Endothelial cell (in vitro differentiated cells): ENCODE measurements at regions not wholly inside any gene's neighbourhood (a gene's known extent, or its start where the extent isn't known, plus 50 kb on each side); places are given as distances from the start of the nearest gene placed in this dataset.
"Not testable (repeated sequence)": the region's sequence is repeated elsewhere in the genome, so short reads cannot be mapped to it uniquely, and the experiment has no call there.

Source experiments
- DNase-seq: peaks from one replicate; pipeline ENCODE4 v3.0.0; 2021; ENCODE audit warnings: low spot score
- H3K27ac Mint-ChIP-seq: one replicate; pipeline ENCODE4 v1.8.0; 2021; ENCODE audit warnings: mixed read lengths, inconsistent platforms; ENCODE audit not compliant: unreplicated experiment
- H3K27me3 Mint-ChIP-seq: one replicate; pipeline ENCODE4 v1.8.0; 2021; ENCODE audit warnings: mild to moderate bottlenecking, moderate library complexity, mixed read lengths, inconsistent platforms; ENCODE audit not compliant: unreplicated experiment
- H3K36me3 Mint-ChIP-seq: one replicate; pipeline ENCODE4 v1.8.0; 2021; ENCODE audit warnings: mild to moderate bottlenecking, low read depth, mixed read lengths, inconsistent platforms; ENCODE audit not compliant: unreplicated experiment
- H3K4me1 Mint-ChIP-seq: one replicate; pipeline ENCODE4 v1.8.0; 2021; ENCODE audit warnings: mild to moderate bottlenecking, mixed read lengths, inconsistent platforms; ENCODE audit not compliant: unreplicated experiment
- H3K4me3 Mint-ChIP-seq: one replicate; pipeline ENCODE4 v1.8.0; 2021; ENCODE audit warnings: mild to moderate bottlenecking, mixed read lengths, inconsistent platforms; ENCODE audit not compliant: unreplicated experiment
- H3K9me3 Mint-ChIP-seq: one replicate; pipeline ENCODE4 v1.8.0; 2021; ENCODE audit warnings: mixed read lengths, inconsistent platforms; ENCODE audit not compliant: unreplicated experiment
- TF ChIP-seq, protein P1 (sequence below): fragments of 200-600 bp; sonication (generic); IDR thresholded peaks from one replicate; pipeline ENCODE4 v1.5.0; 2021; ENCODE audit warnings: antibody characterized with exemption; ENCODE audit not compliant: unreplicated experiment

DNA sequence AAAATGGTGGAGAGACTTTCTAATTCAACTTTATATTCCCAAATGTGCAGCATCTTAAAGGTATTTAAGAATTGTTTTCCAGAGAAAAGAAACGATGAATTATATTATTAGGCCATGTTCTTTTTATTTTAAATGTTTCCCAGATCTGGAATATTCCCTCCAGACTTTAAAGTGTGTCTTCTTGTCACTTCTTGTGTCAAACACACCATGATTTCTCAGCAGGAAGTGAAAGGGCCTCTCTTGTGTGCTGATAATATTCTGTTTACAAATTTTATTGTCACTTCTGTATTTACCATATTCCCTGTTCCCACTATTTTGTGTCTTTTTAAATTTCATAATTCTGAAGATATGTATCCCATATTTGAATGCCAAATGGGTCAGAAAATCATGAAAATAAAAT, 455.0 kb upstream of the FLRT2 start:
- Mint-ChIP-seq H3K9me3 (no peaks in the 10 kb centered on the region), H3K36me3 (no peaks in the 10 kb centered on the region), H3K4me3 (no peak overlapping the region), H3K4me1 (no peaks in the 10 kb centered on the region), H3K27me3 (no peaks in the 10 kb centered on the region), H3K27ac (no peak overlapping the region)
- TF ChIP-seq, protein P1, sequence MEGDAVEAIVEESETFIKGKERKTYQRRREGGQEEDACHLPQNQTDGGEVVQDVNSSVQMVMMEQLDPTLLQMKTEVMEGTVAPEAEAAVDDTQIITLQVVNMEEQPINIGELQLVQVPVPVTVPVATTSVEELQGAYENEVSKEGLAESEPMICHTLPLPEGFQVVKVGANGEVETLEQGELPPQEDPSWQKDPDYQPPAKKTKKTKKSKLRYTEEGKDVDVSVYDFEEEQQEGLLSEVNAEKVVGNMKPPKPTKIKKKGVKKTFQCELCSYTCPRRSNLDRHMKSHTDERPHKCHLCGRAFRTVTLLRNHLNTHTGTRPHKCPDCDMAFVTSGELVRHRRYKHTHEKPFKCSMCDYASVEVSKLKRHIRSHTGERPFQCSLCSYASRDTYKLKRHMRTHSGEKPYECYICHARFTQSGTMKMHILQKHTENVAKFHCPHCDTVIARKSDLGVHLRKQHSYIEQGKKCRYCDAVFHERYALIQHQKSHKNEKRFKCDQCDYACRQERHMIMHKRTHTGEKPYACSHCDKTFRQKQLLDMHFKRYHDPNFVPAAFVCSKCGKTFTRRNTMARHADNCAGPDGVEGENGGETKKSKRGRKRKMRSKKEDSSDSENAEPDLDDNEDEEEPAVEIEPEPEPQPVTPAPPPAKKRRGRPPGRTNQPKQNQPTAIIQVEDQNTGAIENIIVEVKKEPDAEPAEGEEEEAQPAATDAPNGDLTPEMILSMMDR, result no peak
- no peak for DNase-seq

- H3K9me3 Mint-ChIP-seq, result no peaks in the 10 kb centered on the region
- TF ChIP-seq, protein P1, result no peak
- H3K4me3 Mint-ChIP-seq, result no peak overlapping the region
- no peak overlapping the region for H3K27ac Mint-ChIP-seq
- H3K27me3 Mint-ChIP-seq, result no peaks in the 10 kb centered on the region
- no peak for DNase-seq
- no peaks in the 10 kb centered on the region for H3K36me3 Mint-ChIP-seq
- H3K4me1 Mint-ChIP-seq, result no peaks in the 10 kb centered on the region
Measured at GRCh38 chr14:85075694-85076476, 454.1 kb upstream of the FLRT2 start.

- not testable (repeated sequence) for H3K9me3 Mint-ChIP-seq, H3K4me1 Mint-ChIP-seq, DNase-seq, H3K27ac Mint-ChIP-seq, H3K4me3 Mint-ChIP-seq, H3K27me3 Mint-ChIP-seq, H3K36me3 Mint-ChIP-seq
Measured at GRCh38 chr14:85077716-85078115, 452.2 kb upstream of the FLRT2 start.

DNA sequence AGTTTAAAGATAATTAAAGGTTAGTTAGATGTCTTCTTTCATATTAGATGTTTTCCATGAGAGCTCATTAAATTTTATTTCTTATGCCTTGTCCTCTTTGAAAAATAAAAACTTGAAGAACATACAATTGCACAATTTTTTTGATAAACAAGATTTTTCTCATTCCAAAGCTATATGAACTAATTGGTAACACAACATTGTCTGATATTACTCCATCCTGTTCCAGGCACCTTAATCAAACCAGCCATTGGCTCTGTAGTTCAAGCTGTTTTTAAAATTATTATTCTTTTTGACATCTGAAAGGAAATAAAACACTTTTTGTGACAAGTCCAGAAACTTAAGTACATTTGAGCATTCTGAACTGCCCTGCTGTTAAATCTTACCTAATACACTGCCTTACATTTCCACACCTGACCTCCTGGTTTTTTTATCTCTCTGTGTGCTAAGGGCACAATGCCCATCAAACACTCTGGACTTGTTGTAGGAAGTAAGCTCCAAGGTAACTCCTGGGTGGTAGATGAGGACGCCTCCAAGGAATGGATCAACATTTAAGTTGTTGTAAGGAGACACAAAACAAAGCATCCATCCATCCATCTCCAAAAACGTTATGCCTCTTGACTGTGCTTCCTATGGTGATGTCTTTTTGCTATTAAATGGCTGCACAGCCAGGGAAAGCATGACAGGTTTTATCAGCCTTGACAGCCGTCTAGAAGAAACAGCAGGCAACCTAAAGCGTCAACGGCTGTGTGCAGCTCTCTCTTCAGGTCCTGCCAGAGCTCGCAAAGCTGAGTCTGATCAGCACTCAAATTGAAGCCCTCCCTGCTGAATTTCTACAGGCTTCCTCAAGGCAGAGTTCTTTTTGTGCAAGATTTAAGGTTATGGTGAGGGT, 449.9 kb upstream of the FLRT2 start:
- no peaks in the 10 kb centered on the region for H3K27me3 Mint-ChIP-seq
- TF ChIP-seq, protein P1, result no peak
- H3K9me3 Mint-ChIP-seq, result no peaks in the 10 kb centered on the region
- DNase-seq, result no peak
- no peaks in the 10 kb centered on the region for H3K4me1 Mint-ChIP-seq
- no peak overlapping the region for H3K27ac Mint-ChIP-seq
- H3K36me3 Mint-ChIP-seq, result no peaks in the 10 kb centered on the region
- no peak overlapping the region for H3K4me3 Mint-ChIP-seq

GRCh38 chr14:85084344-85084743, 445.6 kb upstream of the FLRT2 start:
- DNase-seq, result no peak
- H3K27ac Mint-ChIP-seq, result no peak overlapping the region
- TF ChIP-seq, protein P1, result no peak
- no peaks in the 10 kb centered on the region for H3K36me3 Mint-ChIP-seq
- no peaks in the 10 kb centered on the region for H3K27me3 Mint-ChIP-seq
- no peak overlapping the region for H3K4me3 Mint-ChIP-seq
- H3K9me3 Mint-ChIP-seq, result no peaks in the 10 kb centered on the region
- H3K4me1 Mint-ChIP-seq, result no peaks in the 10 kb centered on the region
